ENCODE measurements at regions not wholly inside any gene's neighbourhood (a gene's known extent, or its start where the extent isn't known, plus 50 kb on each side); places are given as distances from the start of the nearest gene placed in this dataset.

GRCh38 chr4:175143116-175143515, 225.0 kb downstream of the ADAM29 start:
- Mint-ChIP-seq H3K27me3 (ENCODE audit: low read depth) (peaks cover 9% of the 10 kb centered on the region), H3K9me3 (ENCODE audit: low read depth) (peaks cover 3% of the 10 kb centered on the region), H3K4me3 (ENCODE audit: unreplicated experiment) (no peak overlapping the region), H3K4me1 (ENCODE audit: low read depth) (no peaks in the 10 kb centered on the region), H3K27ac (ENCODE audit: unreplicated experiment) (no peak overlapping the region), H3K36me3 (ENCODE audit: low read depth) (peaks cover 2% of the 10 kb centered on the region)
- TF ChIP-seq, protein P1, sequence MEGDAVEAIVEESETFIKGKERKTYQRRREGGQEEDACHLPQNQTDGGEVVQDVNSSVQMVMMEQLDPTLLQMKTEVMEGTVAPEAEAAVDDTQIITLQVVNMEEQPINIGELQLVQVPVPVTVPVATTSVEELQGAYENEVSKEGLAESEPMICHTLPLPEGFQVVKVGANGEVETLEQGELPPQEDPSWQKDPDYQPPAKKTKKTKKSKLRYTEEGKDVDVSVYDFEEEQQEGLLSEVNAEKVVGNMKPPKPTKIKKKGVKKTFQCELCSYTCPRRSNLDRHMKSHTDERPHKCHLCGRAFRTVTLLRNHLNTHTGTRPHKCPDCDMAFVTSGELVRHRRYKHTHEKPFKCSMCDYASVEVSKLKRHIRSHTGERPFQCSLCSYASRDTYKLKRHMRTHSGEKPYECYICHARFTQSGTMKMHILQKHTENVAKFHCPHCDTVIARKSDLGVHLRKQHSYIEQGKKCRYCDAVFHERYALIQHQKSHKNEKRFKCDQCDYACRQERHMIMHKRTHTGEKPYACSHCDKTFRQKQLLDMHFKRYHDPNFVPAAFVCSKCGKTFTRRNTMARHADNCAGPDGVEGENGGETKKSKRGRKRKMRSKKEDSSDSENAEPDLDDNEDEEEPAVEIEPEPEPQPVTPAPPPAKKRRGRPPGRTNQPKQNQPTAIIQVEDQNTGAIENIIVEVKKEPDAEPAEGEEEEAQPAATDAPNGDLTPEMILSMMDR (IDR thresholded peaks at IDR 0.05) = no peak
- DNase-seq (ENCODE audit: low spot score) = no peak

- H3K36me3 Mint-ChIP-seq (ENCODE audit: low read depth) = no peaks in the 10 kb centered on the region
- TF ChIP-seq, protein P1 (IDR thresholded peaks at IDR 0.05) = no peak
- H3K27me3 Mint-ChIP-seq (ENCODE audit: low read depth) = peaks cover 2% of the 10 kb centered on the region
- no peak overlapping the region for H3K4me3 Mint-ChIP-seq (ENCODE audit: unreplicated experiment)
- no peak for DNase-seq (ENCODE audit: low spot score)
- no peaks in the 10 kb centered on the region for H3K4me1 Mint-ChIP-seq (ENCODE audit: low read depth)
- H3K9me3 Mint-ChIP-seq (ENCODE audit: low read depth) = peaks cover 3% of the 10 kb centered on the region
- no peak overlapping the region for H3K27ac Mint-ChIP-seq (ENCODE audit: unreplicated experiment)
These were observed 228.6 kb downstream of the ADAM29 start for GRCh38 chr4:175146799-175147198.

- Mint-ChIP-seq H3K27me3 (ENCODE audit: low read depth) (peaks cover 2% of the 10 kb centered on the region), H3K27ac (ENCODE audit: unreplicated experiment) (no peak overlapping the region), H3K36me3 (ENCODE audit: low read depth) (no peaks in the 10 kb centered on the region), H3K4me1 (ENCODE audit: low read depth) (no peaks in the 10 kb centered on the region), H3K4me3 (ENCODE audit: unreplicated experiment) (no peak overlapping the region), H3K9me3 (ENCODE audit: low read depth) (peaks cover 3% of the 10 kb centered on the region)
- DNase-seq (ENCODE audit: low spot score) = no peak
- TF ChIP-seq, protein P1 (IDR thresholded peaks at IDR 0.05) = no peak
These were observed 229.1 kb downstream of the ADAM29 start for GRCh38 chr4:175147233-175147632.

GRCh38 chr4:175166020-175166419, 247.9 kb downstream of the ADAM29 start:
- DNase-seq (ENCODE audit: low spot score) = no peak
- H3K9me3 Mint-ChIP-seq (ENCODE audit: low read depth) = no peaks in the 10 kb centered on the region
- H3K4me1 Mint-ChIP-seq (ENCODE audit: low read depth) = peaks cover 3% of the 10 kb centered on the region
- H3K36me3 Mint-ChIP-seq (ENCODE audit: low read depth) = peaks cover 3% of the 10 kb centered on the region
- no peak overlapping the region for H3K4me3 Mint-ChIP-seq (ENCODE audit: unreplicated experiment)
- TF ChIP-seq, protein P1 (IDR thresholded peaks at IDR 0.05) = no peak
- peaks cover 22% of the 10 kb centered on the region for H3K27me3 Mint-ChIP-seq (ENCODE audit: low read depth)
- no peak overlapping the region for H3K27ac Mint-ChIP-seq (ENCODE audit: unreplicated experiment)

DNA sequence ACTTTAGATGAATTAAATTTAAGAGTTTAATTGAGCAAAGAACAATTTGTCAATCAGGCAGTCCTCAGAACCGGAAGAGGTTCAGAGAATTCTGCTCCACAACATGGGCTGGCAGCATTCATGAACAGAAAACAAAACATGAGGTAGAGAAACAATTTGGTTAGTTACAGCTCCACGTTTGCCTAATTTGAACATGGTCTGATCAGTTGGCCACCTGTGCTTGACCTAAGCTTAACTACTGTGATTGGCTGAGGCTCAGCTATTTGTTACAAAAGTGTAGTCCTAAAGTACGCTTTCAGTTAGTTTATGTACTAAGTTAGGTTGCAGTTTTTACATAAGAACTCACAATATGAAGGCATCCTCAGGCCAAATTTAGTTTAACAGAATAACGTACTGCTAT, 258.6 kb downstream of the ADAM29 start:
- no peak overlapping the region for H3K27ac Mint-ChIP-seq (ENCODE audit: unreplicated experiment)
- H3K27me3 Mint-ChIP-seq (ENCODE audit: low read depth) = peaks cover 9% of the 10 kb centered on the region
- no peaks in the 10 kb centered on the region for H3K4me1 Mint-ChIP-seq (ENCODE audit: low read depth)
- DNase-seq (ENCODE audit: low spot score) = no peak
- H3K4me3 Mint-ChIP-seq (ENCODE audit: unreplicated experiment) = no peak overlapping the region
- TF ChIP-seq, protein P1 (IDR thresholded peaks at IDR 0.05) = no peak
- H3K36me3 Mint-ChIP-seq (ENCODE audit: low read depth) = no peaks in the 10 kb centered on the region
- H3K9me3 Mint-ChIP-seq (ENCODE audit: low read depth) = peaks cover 17% of the 10 kb centered on the region

Data from chondrocyte (in vitro differentiated cells).